ENCODE measurements at regions not wholly inside any gene's neighbourhood (a gene's known extent, or its start where the extent isn't known, plus 50 kb on each side); places are given as distances from the start of the nearest gene placed in this dataset.

DNA sequence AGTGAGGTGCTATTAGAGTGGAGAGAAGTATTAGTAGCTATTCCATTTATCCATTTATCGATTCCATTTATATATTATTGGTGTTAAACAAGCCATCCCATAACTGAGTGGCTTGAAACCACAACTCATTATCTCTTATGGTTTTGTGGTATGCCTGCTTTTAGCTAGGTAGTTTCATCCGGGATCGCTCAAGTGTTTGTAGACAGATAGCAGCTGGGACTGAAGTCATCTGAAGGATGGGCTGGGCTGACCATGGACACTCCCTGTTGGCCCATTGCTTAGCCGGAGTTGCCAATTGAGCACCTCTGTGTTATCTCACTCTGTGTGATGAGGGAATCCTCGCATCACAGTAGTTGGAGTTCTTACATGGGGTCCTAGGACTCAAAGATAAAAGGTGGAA, 622.5 kb downstream of the PLA2G4A start:
- no peak for DNase-seq

DNA sequence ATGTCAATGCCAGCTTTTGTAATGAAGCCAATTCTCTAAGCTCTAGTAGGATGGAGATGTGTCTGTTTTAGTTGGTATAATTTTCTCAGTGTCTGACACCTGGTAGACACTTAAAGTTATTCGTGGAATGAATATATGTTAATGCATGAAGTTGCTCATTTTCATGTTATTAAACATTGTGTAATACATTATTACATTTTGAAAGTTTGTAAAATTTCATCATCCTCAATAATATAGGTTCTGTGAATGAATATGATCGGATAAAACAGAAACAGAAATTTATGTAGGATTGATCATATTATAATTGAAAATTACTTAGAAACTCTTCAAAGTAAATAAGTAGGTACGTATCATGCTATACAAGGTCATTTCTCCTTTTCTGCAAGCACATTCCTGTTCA, 625.3 kb downstream of the PLA2G4A start:
- DNase-seq = no peak

DNA sequence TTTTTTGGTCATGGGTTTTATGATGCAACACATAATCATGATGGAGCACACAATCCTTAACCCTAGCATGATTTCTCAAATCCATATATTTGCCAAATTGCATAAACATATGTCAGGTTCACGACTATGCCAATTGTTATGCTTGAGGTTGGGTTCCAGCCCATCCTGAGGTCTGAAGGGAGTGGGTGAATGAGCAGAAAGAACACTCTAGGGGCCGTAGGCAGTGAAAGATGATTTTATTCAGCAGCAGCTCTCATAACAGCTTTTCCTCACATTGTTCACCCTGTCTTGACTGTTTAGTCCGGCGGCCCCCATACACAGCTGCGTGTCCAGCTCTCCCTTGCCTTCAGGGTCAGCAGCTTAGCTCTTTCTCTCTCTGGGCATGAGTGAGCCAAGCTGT, 627.7 kb downstream of the PLA2G4A start:
- no peak for DNase-seq

DNA sequence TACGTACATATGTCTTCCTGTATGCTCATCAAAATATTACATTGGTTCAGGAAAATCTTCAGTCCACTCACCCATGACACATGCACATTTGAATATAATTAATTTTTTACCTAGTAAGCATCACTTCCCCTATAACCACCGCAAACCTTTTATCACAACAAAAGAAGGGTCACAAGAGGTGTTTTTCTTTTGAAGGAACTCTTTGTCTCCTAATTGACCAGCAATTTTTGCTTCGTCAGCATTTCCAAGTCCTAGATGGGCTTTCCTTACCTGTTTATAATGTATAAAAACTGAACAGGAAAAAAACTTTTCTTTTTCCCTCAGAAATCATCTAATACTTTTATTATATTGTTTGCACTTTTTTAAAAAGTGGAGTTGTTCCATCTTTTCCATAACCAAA, 631.3 kb downstream of the PLA2G4A start:
- no peak for DNase-seq

DNA sequence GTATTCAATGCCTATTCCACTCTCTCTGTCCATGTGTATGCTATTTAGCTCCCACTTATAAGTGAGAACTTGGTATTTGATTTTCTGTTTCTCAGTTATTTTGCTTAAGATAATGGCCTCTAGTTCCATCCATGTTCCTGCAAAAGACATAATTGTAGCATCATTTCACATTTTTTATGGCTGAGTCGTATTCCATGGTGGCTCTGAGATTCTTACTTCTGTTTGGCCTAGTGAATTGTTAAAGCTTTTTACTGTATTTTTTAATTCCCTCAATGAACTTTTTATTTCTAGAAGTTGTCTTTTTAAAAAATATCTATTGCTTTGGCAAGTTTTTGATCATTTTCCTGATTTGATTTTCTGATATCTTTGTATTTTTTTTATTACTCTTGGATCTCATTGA, 635.6 kb downstream of the PLA2G4A start:
- no peak for DNase-seq

DNA sequence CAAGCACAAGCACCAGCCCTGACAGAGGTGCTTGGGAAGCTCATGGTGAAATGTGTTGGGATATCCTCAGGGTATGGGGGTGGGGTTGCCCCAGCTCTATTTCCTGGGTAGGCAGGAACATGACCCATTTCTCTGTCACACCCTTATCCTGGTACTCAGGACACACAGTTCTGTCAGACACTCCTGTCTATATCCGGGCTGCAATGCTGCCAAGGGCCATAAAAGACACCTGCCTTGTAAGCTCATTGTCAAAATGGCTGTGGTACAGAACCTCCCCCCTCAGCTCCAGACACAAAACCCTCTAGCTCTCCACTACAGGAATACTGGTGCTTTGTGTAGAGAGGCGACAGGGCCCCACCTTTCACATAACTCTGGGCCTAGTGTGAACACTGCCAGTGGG, 636.7 kb downstream of the PLA2G4A start:
- no peak for DNase-seq

DNA sequence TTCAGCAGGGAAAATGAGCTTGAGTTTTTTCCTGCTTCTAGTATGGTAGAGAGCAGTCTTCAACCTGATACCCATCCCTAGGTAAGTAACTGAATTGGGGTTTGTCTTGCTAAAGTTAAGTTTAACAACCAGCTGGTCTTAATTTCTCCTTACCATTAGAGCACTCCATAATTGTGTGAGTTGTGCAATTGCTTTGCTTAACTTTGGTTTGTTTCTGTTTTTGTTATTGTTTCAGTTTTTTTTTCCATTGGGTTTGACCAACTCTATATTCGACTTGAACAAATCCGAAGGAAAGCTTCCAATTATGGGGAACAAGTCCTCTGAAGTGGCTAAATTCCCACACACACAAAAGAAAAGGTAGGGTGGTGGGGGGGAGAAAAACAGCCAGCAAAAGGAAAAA, 641.1 kb downstream of the PLA2G4A start:
- DNase-seq = no peak

DNA sequence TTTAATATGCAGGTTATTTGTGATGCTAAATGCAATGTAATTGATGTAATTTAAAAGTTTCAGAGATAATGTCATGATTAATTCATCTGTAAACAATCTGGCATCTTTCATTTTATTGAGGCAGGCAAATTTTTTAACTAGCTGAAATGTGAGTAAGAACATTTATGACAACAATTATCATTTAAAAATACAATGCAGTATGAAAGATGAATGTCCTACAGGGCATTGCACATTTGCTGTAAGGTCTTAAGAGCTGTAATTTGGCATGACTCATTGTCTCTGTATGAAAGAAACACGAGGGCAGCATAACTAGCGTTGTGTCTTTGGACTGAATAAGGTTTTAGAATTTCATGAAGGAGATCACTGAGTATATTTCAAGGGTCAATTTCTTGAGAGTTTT, 642.8 kb downstream of the PLA2G4A start:
- no peak for DNase-seq

DNA sequence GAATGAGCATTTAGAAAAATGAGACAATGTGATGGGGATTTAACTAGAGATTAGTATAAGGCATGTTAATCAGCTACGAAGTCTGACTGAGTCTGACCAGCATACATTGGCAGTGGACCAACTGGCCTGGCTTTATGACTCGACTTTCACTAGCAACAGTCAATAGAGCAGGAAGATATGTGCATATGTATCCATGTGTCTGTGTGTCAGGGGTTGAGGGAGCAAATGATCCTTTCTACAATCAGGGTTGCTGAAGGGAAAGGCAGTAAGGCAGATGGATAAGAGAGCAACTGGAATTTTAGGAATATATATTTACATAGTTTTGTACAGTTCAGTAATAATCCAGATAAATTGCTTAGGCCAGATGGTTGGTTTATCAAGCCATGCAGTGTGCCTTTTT, 645.6 kb downstream of the PLA2G4A start:
- DNase-seq = no peak

DNA sequence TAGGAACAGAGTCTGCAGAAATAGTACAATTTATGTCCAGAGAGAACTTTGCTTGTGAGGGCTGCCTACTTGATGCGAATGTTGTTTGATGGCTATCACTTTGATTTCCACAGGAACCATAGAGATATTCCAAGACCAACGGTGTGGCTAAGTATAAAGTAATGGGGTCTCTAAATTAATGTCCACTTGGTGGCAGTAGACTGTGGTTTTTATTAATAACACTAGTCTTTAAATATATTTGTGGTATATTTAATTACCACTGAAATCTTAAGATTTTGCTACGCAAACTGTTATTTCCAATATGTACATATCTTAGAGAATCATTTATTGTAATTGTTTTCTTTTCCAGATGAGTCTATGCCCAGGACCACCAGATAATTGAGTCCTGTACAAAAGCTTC, 647.9 kb downstream of the PLA2G4A start:
- no peak for DNase-seq

DNA sequence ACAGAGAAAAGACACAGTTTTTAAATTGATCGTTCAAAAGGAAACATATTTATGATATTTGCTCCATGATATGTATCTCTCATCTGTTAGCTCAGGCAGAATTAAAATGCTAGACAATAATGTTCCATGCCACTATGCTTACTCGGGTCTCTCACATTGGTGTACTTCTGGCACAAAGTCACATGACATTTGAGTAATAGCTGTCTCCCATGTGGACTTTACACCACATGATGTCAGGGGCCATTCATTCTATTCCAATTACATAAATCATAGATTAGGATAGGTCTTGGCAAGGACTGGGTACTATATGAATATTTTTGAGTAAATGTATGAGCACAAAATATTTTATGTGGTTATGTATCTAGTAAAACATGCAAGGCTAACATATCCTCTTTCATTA, 648.4 kb downstream of the PLA2G4A start:
- no peak for DNase-seq

DNA sequence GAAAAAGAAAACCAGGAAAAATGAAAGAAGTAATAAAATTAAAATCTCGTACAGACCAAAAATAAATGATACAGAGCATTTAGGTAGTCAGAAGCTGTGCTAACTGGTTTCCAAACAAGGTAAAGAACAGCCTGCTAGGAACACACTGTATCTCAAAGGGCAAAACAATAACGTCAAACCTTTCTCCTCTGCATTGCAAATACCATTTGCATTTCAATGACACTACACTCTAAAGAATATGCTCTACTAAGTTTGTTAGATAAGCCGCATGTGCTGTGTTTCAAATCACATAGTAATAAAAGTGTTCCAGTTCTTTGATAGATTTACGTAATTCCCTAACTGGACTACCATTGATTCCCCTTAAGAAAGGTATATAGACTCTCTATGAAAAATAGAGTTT, 648.8 kb downstream of the PLA2G4A start:
- DNase-seq = no peak

DNA sequence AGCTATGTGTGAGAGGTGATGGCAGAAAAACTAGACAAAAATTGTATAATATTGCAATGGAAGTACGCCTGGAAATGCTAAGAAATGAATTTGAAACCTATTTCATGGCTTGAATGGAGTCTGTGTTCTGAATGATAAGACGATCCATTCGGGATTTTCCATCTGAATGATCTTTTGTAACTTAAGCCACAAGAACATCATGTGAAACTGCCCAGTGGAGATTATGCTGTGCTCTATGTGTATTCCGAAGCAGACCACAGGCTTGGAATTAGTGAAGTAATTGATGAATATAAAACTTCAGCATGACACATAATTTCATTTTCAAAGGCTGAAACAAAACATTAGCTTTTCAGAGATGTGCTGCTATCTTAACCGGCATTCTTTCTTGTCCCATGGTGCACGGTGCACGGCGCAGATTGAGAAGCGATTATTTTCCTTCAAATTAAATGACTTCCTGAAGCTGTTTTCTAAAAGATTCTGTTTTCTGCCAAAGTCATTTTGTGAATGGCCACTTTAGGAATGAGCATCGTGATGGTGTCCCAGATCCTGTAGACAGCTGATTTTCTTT, 652.9 kb downstream of the PLA2G4A start:
- no peak for DNase-seq

DNA sequence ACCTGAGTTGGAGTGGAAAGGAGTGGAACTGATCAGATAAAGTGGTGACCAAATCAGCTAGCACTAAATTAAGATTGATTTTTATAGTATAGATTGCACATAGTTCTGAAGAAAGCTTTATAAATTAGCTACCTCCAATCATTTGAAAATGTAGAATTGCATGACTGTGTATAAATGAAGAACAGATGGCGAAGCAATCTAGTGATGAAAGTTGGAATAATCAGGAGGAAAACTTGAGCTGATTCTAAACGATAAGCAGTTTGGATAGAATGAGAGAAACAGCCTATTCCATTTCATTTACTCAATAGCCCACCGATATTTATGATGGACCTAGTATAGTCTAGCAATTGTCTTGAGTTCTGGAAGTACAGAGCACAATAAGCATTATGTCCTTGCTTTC, 661.5 kb downstream of the PLA2G4A start:
- no peak for DNase-seq

DNA sequence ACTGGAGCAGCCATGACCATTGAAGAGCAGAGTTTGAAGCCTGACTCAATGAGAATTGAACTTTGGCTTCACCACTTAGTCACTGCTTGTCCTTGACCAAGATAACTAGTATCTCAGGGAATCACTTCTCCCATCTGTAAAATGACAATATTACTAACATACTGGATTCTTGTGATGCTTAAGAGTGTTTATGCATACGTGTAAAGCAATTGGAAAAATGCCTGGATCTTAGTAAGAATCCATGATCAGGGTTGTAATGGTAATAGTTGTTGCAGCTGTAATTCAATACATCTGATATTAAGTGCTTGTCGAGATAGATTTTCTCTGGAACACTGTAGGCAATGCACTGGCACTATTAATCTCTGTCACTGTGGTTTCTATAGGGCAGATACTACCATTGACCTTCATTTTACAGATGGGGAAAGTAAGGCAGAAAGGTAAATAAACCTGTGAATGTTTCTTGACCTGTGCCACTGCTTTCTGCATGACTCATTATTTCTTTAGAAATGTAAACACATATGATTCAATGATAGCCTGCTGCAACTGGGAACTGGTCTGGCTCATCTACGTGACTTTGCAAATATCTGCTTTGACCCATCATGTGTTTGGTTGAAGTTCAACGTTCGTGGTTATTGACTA, 662.5 kb downstream of the PLA2G4A start:
- DNase-seq = no peak

DNA sequence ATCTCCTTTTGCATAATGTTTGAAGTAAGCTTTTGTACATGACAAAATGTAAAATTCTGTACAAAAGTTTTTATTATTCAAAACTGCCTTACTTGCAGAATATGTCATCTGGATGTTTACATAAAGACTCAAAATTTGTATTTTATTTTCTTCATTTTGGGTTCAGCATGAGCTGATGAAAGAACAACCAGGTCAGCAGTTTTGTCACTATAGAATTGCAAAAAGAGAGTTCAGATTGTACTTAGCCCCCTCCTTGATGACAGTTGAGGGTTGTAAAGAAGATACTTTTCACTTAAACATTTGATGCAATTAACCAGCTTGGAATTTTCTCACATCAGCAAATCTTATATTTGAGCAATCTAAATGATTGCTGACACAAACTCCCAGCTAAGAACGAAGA, 669.3 kb downstream of the PLA2G4A start:
- DNase-seq = no peak

DNA sequence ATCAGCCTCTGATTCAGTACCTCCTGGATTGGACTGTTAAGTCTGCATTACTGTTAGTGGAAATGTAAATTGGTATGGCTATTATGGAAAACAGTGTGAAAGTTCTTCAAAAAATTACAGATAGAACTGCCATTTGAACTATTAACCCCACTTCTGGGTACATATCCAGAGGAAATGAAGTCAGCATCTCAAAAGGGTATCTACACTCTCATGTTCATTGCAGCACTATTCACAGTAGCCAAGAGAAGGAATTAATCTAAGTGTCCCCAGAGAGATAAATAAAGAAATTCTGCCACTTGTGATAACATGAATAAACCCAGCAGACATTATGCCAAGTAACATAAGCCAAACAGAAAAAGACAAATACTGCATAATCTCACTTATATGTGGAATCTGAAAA, 676.0 kb downstream of the PLA2G4A start:
- DNase-seq = no peak

DNA sequence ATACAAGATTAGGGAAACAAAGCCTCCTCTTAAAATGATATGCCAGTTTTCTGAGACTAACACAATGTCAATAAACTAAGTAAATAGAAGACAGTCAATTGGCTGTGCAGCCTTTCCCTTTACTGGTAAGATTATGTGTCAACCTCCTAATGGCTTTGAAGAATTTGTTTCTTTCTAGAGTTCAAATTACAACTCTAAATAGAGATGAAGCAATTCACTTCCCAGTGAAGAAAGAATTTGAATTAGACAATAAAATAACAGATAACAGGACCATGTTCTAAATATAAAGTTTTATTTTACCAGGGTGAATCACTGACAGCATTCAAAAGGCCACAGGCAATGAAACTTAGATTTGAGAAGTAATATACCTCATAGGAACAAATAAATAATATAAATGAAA, 680.3 kb downstream of the PLA2G4A start:
- no peak for DNase-seq

DNA sequence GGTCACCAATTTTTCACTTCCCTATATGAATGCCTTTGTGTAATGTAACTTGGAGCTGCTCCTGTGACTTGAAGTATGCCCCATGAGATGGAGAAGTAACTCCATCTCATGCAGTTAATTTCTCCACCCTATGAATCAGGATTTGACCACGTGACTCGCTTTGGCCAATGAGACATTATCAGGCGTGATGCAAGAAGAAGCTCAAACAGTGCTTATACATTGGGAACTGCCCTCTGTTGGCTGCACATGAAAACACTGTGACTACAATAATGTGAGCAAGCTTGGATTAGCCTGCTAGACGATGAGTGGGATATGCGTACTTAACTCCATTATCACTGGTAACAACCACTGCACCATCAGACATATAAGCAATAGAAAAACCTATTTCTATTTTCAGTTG, 684.4 kb downstream of the PLA2G4A start:
- DNase-seq = peak in 1 of 2 donors; percentile 8

DNA sequence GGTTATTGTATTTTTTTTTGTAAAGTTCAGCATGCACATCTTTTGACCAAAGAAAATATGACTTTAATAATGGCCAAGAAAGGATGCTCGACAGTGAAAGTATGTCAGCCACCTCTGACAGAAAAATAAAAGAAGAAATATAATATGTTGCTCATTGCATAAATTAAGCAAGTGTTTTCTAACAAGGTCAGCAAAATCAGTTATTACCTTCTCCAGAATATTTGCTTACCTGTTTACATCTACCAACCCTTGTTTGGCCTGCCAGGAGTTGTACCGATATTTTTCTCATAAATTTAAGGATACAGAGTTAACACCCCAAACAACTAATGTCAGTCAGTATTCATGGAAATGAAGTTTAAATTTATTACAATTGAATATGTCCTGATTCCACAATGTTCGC, 685.4 kb downstream of the PLA2G4A start:
- DNase-seq = no peak

DNA sequence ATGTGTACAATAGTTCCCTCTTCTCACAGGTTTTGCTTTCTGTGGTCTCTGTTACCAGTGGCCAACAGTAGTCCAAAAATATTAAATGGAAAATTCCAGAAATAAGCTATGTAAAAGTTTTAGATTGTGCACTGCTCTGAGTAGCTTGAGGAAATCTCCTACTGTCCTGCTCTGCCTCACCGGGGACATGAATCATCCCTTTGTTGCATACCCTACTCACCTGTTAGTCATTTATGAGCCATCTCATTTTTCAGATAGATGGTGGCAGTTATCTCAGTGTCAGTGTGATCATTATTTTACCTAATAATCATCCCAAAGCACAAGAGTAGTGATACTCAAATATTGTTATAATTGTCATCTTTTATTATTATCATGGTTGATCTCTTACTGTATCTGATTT, 688.1 kb downstream of the PLA2G4A start:
- DNase-seq = no peak

DNA sequence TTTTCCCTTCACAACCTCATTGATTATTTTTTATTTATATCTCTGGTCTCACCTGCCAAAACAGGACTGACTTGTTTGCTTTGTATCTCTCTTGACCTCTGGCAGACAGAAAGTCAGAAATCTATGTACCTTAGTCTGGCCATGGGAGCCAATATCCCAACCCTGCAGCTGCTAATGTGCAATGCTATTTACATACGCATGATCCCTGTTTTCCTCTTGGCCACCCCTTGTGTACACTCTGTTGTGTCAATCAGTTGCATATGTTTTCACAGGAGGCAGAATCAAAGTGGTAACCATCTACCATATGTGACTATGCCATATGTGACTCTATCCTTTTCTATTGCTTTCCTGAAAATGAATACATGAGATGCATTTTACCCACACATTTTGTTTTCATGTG, 688.8 kb downstream of the PLA2G4A start:
- DNase-seq = no peak

DNA sequence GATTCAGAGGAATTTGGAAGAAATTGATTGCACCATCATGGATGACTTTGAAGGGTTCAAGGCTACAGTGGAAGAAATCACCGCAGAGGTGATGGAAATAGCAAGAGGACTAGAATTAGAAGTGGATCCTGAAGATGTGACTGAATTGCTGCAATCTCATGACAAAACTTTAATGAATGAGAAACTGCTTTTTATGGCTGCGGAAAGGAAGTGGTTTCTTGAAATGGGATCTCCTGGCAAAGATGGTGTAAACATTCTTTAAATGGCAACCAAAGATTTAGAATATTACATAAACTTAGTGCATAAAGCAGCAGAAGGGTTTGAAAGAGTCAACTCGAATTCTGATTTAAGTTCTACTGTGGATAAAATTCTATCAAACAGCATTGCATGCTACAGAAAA, 698.6 kb downstream of the PLA2G4A start:
- DNase-seq = no peak

DNA sequence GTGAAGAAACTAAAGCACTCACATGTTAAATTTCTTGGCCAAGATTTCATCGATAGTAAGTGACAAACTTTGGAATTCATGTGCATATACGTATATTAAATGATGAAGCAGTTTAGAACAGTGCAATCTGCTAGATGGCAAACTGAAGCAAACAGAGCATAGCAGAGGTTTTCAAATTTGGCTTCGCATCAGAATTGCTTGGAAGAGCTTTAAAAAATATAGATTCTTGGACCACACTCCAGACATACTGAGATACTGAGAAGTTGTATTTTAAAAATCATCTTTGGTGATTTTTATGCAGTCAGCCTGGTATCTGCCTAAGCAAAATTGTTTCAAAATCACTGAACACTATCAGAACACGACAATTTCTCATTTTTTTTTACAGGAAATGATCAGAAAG, 709.2 kb downstream of the PLA2G4A start:
- DNase-seq = no peak

DNA sequence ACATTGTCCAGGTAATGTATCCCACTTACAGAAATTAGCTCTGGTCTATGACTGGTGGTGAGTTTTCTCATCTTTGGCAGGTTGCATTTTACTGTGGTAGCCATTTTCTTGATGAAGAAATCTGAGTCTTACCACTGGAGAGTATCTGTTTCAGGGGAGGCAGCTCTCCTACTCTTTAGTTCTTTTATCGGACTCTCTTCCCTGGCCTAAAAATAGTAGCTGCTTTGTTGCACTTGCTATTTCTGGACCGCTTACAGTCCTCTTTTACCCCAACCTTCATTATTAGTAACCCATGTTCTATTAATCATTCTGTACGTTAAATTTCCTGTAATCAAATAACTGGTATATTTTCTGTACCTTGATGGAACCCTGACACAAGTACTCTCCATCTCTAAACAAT, 720.8 kb downstream of the PLA2G4A start:
- DNase-seq = no peak

All from inflammatory macrophage (primary cell).